ENCODE measurements at regions not wholly inside any gene's neighbourhood (a gene's known extent, or its start where the extent isn't known, plus 50 kb on each side); places are given as distances from the start of the nearest gene placed in this dataset.
A peak's percentile ranks its signal among the peaks of the same experiment; 100 is the strongest.

GRCh38 chr13:51518827-51519226 is 65.4 kb upstream of the WDFY2 start:
- DNase-seq = peak; percentile 38

GRCh38 chr13:51519771-51520216 is 64.5 kb upstream of the WDFY2 start:
- DNase-seq = no peak

- DNase-seq = no peak
Measured at GRCh38 chr13:51520524-51520923, 63.7 kb upstream of the WDFY2 start.

- DNase-seq = no peak
Measured at GRCh38 chr13:51523082-51523518, 61.2 kb upstream of the WDFY2 start.

- DNase-seq = no peak
Measured at GRCh38 chr13:51524312-51524711, 60.0 kb upstream of the WDFY2 start.

- DNase-seq = no peak
Measured at GRCh38 chr13:51524829-51525566, 59.3 kb upstream of the WDFY2 start.

- DNase-seq = no peak
Measured at GRCh38 chr13:51525567-51526167, 58.6 kb upstream of the WDFY2 start.

- no peak for DNase-seq
Measured at GRCh38 chr13:51526202-51526601, 58.1 kb upstream of the WDFY2 start.

GRCh38 chr13:51532736-51533197 is 51.5 kb upstream of the WDFY2 start:
- no peak for DNase-seq

GRCh38 chr13:51534041-51534817 is 50.0 kb upstream of the WDFY2 start:
- DNase-seq = peak; percentile 6

Measured in stimulated activated naive CD4-positive, alpha-beta T cell treated with Interleukin-2 at 50 U/mL for 16 hours (primary cell).